ENCODE measurements at regions not wholly inside any gene's neighbourhood (a gene's known extent, or its start where the extent isn't known, plus 50 kb on each side); places are given as distances from the start of the nearest gene placed in this dataset.

- TF ChIP-seq CTCF (IDR thresholded peaks at IDR 0.05; ENCODE audit: poor library complexity) (no peak), EZH2 (IDR thresholded peaks at IDR 0.05; ENCODE audit: borderline replicate concordance) (no peak)
Measured at GRCh38 chr6:140316966-140317365, 942.5 kb upstream of the CITED2 start.

All from hepatocyte (in vitro differentiated cells).